LNCaP clone FGC (cell line): ENCODE measurements at regions not wholly inside any gene's neighbourhood (a gene's known extent, or its start where the extent isn't known, plus 50 kb on each side); places are given as distances from the start of the nearest gene placed in this dataset.
"Not testable (repeated sequence)": the region's sequence is repeated elsewhere in the genome, so short reads cannot be mapped to it uniquely, and the experiment has no call there.

Source experiments
- DNase-seq: peaks from one replicate; pipeline ENCODE4 v3.0.0-alpha.2; 2011; ENCODE audit warnings: low read depth
- H3K4me3 ChIP-seq: 2 replicates; pipeline ENCODE4 v1.5.1; 2011; ENCODE audit warnings: mild to moderate bottlenecking, low read depth, low read length, control low read depth
- TF ChIP-seq, protein P1 (sequence below): IDR thresholded peaks from 2 replicates; pipeline ENCODE4 v1.5.1; 2012; ENCODE audit warnings: mild to moderate bottlenecking; ENCODE audit not compliant: control insufficient read depth, insufficient read depth; ENCODE audit errors: extremely low read depth

DNA sequence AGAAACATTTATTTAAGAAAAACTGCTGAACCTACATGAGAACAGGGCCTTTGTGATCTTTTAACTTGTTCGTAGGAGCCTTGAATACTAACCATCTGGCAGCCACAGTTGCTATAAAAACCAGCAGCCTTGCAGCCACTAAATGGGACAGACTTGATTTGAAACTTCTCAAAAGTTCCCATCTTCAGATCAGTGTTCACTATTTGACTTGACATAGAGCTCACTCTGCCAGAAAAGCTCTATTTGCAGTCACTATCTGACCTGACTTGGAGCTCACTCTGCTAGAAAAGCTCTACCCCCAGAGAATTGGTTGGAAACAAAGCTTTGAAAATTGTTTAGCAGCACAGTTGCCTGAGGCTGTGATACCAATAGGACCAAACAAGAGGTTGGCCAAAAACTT, 119.3 kb upstream of the F13A1 start:
- DNase-seq = no peak
- TF ChIP-seq, protein P1, sequence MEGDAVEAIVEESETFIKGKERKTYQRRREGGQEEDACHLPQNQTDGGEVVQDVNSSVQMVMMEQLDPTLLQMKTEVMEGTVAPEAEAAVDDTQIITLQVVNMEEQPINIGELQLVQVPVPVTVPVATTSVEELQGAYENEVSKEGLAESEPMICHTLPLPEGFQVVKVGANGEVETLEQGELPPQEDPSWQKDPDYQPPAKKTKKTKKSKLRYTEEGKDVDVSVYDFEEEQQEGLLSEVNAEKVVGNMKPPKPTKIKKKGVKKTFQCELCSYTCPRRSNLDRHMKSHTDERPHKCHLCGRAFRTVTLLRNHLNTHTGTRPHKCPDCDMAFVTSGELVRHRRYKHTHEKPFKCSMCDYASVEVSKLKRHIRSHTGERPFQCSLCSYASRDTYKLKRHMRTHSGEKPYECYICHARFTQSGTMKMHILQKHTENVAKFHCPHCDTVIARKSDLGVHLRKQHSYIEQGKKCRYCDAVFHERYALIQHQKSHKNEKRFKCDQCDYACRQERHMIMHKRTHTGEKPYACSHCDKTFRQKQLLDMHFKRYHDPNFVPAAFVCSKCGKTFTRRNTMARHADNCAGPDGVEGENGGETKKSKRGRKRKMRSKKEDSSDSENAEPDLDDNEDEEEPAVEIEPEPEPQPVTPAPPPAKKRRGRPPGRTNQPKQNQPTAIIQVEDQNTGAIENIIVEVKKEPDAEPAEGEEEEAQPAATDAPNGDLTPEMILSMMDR = no peak
- H3K4me3 ChIP-seq = no peak overlapping the region

- no peak for DNase-seq
- TF ChIP-seq, protein P1 = no peak
- H3K4me3 ChIP-seq = no peak overlapping the region
Observed at GRCh38 chr6:6452002-6452401, 131.5 kb upstream of the F13A1 start.

- H3K4me3 ChIP-seq = no peak overlapping the region
- no peak for DNase-seq
- TF ChIP-seq, protein P1 = no peak
Observed at GRCh38 chr6:6453186-6453585, 132.7 kb upstream of the F13A1 start.

GRCh38 chr6:6455272-6455671, 133.2 kb upstream of the LY86 start:
- TF ChIP-seq, protein P1 = no peak
- H3K4me3 ChIP-seq = no peak overlapping the region
- no peak for DNase-seq

GRCh38 chr6:6458172-6458571, 130.3 kb upstream of the LY86 start:
- TF ChIP-seq, protein P1 = no peak

GRCh38 chr6:6459963-6460362, 128.6 kb upstream of the LY86 start:
- DNase-seq, H3K4me3 ChIP-seq: not testable (repeated sequence)

More at GRCh38 chr6:6458172-6458571, 130.3 kb upstream of the LY86 start:
- no peak overlapping the region for H3K4me3 ChIP-seq
- no peak for DNase-seq

- no peak for DNase-seq
- TF ChIP-seq, protein P1 = no peak
- no peak overlapping the region for H3K4me3 ChIP-seq
Observed at GRCh38 chr6:6460416-6460815, 128.1 kb upstream of the LY86 start.
